ENCODE measurements at regions not wholly inside any gene's neighbourhood (a gene's known extent, or its start where the extent isn't known, plus 50 kb on each side); places are given as distances from the start of the nearest gene placed in this dataset.

DNA sequence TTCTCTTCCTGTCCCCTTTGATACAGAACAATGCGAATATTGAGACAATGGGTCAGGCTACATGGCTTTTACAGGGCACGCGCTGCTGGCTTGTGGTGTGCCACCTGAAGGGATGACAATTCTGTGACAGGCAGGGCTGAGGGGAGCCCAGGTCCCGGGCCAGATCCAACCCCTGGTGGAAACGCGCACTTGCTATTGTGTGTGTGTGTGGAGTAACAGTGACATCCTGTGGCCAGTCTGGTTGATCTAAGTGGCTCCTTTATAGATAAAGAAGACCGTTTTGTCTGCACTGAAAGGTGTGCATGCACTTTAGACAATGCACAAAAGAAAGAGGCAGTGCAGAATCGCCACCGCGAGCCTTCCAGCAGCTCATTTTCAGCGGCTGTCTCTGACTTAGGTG is 273.6 kb downstream of the HRH4 start:
- 69 to 77% methylated on average over 11 of the region's 11 CpGs for WGBS, 2 donors
- no peaks in the 10 kb centered on the region for H3K9me3 ChIP-seq
- ATAC-seq (ENCODE audit: low FRiP score in 2 of 2): peak in 1 of 2 donors; percentile 59
- no peaks in the 10 kb centered on the region for H3K4me1 ChIP-seq
- TF ChIP-seq POLR2AphosphoS5 (IDR thresholded peaks at IDR 0.05) (no peak), POLR2A (IDR thresholded peaks at IDR 0.05) (no peak), EP300 (IDR thresholded peaks at IDR 0.05) (no peak)
- TF ChIP-seq, protein P1, sequence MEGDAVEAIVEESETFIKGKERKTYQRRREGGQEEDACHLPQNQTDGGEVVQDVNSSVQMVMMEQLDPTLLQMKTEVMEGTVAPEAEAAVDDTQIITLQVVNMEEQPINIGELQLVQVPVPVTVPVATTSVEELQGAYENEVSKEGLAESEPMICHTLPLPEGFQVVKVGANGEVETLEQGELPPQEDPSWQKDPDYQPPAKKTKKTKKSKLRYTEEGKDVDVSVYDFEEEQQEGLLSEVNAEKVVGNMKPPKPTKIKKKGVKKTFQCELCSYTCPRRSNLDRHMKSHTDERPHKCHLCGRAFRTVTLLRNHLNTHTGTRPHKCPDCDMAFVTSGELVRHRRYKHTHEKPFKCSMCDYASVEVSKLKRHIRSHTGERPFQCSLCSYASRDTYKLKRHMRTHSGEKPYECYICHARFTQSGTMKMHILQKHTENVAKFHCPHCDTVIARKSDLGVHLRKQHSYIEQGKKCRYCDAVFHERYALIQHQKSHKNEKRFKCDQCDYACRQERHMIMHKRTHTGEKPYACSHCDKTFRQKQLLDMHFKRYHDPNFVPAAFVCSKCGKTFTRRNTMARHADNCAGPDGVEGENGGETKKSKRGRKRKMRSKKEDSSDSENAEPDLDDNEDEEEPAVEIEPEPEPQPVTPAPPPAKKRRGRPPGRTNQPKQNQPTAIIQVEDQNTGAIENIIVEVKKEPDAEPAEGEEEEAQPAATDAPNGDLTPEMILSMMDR (IDR thresholded peaks at IDR 0.05): no peak
- DNase-seq: no peak
- no peaks in the 10 kb centered on the region for H3K27me3 ChIP-seq
- H3K27ac ChIP-seq: no peak overlapping the region
- no peak overlapping the region for H3K4me3 ChIP-seq
- H3K36me3 ChIP-seq: no peaks in the 10 kb centered on the region

DNA sequence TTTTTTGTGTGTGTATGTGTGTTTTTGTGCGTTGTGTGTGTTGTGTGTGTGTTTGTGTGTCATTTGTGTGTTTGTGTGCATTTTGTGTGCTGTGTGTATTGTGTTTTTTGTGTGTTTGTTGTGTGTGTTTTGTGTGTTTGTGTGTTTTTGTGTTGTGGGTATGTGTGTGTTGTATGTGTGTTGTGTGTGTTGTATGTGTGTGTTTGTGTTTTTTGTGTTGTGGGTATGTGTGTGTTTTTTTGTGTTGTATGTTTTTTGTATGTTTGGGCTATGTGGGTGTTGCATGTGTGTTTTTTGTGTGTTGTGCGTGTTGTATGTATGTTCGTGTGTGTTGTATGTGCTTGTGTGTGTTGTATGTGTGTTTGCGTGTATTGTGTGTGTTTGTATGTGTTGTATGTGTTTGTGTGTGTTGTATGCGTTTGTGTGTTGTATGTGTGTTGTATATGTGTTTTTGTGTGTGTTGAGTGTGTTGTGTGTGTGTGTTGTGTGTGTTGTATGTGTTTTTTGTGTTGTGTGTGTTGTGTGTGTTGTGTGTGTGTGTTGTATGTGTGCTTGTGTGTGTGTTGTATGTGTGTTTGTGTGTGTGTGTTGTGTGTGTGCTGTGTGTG is 275.3 kb downstream of the HRH4 start:
- no peaks in the 10 kb centered on the region for H3K36me3 ChIP-seq
- no peak for TF ChIP-seq EP300 (IDR thresholded peaks at IDR 0.05)
- TF ChIP-seq POLR2A (IDR thresholded peaks at IDR 0.05): no peak
- no peak for TF ChIP-seq POLR2AphosphoS5 (IDR thresholded peaks at IDR 0.05)
- TF ChIP-seq, protein P1 (IDR thresholded peaks at IDR 0.05): no peak
- WGBS, 2 donors: 95 to 96% methylated on average over 5 of the region's 5 CpGs
- no peaks in the 10 kb centered on the region for H3K9me3 ChIP-seq
- H3K4me3 ChIP-seq: no peak overlapping the region
- ATAC-seq (ENCODE audit: low FRiP score in 2 of 2) (no peak), DNase-seq (no peak)
- no peaks in the 10 kb centered on the region for H3K27me3 ChIP-seq
- H3K27ac ChIP-seq: no peak overlapping the region
- no peaks in the 10 kb centered on the region for H3K4me1 ChIP-seq

DNA sequence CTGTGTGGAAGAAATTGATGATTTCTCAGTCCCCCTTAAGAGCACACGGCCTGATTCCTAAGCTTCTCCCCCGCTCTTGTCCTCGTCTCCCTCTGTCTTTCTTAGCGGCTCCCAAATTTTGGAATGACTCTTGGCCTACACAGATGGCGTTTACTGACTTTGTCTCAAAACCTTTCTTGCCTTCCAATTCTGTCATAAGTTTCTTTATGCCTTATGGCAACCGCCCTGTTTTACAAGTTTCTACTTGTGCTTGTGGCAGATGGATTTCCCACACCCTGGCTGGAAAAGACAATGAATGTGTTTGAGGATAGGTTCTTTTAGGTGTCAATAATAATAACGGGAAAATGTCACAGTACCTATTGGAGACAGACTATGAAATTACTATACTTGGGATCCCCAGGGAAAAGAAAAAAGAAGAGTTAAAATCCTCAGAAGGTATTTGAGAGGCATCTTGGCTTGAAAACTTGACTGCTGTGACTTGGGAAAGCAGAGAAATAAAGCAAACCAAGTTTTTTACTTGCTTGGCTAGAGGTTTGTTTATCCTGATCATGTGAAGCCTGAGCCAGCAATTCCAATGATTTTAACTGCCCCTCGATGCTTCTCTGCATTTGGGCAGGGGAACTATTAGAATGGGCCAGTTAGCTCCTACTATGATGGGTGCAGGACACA is 276.4 kb downstream of the HRH4 start:
- Histone ChIP-seq H3K9me3 (no peaks in the 10 kb centered on the region), H3K4me1 (no peaks in the 10 kb centered on the region), H3K27me3 (no peaks in the 10 kb centered on the region), H3K36me3 (no peaks in the 10 kb centered on the region), H3K27ac (no peak overlapping the region), H3K4me3 (no peak overlapping the region)
- WGBS, 2 donors: 78 to 83% methylated on average over 8 of the region's 8 CpGs
- no peak for TF ChIP-seq POLR2AphosphoS5 (IDR thresholded peaks at IDR 0.05)
- TF ChIP-seq EP300 (IDR thresholded peaks at IDR 0.05): no peak
- TF ChIP-seq, protein P1 (IDR thresholded peaks at IDR 0.05): no peak
- TF ChIP-seq POLR2A (IDR thresholded peaks at IDR 0.05): no peak
- ATAC-seq (ENCODE audit: low FRiP score in 2 of 2) (no peak), DNase-seq (no peak)

DNA sequence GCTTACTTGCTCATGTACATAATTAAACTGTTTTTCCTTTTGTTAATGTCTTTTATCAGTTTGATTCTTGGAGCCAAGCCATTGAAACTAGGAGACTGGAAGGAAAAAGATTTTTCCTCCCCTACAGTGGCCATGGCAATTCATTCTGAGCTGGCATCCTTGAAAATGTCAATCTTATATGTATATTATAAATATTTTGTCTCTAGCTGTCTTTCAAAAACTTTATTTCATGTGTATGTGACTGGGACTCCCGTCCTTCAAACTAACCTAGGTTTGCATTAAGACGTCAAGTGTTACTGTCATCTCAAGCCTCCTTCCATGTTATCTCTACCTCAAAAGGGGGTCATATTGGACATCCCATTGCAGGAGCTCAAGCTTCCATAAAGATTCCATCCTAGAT is 280.4 kb downstream of the HRH4 start:
- no peak for ATAC-seq (ENCODE audit: low FRiP score in 2 of 2)
- 83 to 92% methylated on average over 2 of the region's 2 CpGs for WGBS, 2 donors
- Histone ChIP-seq H3K27me3 (no peaks in the 10 kb centered on the region), H3K36me3 (no peaks in the 10 kb centered on the region), H3K4me3 (no peak overlapping the region), H3K4me1 (no peaks in the 10 kb centered on the region), H3K9me3 (no peaks in the 10 kb centered on the region), H3K27ac (no peak overlapping the region)
- no peak for DNase-seq
- TF ChIP-seq, protein P1 (IDR thresholded peaks at IDR 0.05): no peak
- TF ChIP-seq EP300 (IDR thresholded peaks at IDR 0.05): no peak
- TF ChIP-seq POLR2AphosphoS5 (IDR thresholded peaks at IDR 0.05): no peak
- TF ChIP-seq POLR2A (IDR thresholded peaks at IDR 0.05): no peak

DNA sequence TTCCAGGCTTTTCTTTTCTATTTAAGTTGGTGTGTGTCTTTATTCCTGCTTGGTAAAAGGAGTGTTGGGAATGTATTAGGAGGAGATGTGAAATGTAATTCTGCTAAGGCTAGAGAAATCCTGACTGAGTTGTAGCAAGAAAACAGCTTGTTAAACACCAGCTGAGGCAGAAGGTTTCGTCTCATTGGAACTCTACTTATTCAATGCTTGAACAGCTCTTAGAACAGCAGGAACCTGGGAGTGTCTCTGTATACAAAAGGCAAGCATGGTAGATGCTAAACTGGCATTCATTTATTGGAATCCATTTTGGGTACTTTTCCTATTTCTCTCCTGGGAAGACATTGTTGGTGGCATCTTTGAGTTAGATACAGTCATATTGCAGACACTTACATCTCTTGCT is 280.9 kb downstream of the HRH4 start:
- no peak for ATAC-seq (ENCODE audit: low FRiP score in 2 of 2)
- WGBS, 2 donors: 85 to 89% methylated on average over 1 of the region's 1 CpG
- H3K9me3 ChIP-seq: no peaks in the 10 kb centered on the region
- TF ChIP-seq POLR2A (IDR thresholded peaks at IDR 0.05): no peak
- TF ChIP-seq EP300 (IDR thresholded peaks at IDR 0.05): no peak
- TF ChIP-seq, protein P1 (IDR thresholded peaks at IDR 0.05): no peak
- no peak for TF ChIP-seq POLR2AphosphoS5 (IDR thresholded peaks at IDR 0.05)
- DNase-seq: no peak
- H3K27me3 ChIP-seq: no peaks in the 10 kb centered on the region
- H3K4me1 ChIP-seq: no peaks in the 10 kb centered on the region
- no peak overlapping the region for H3K27ac ChIP-seq
- no peaks in the 10 kb centered on the region for H3K36me3 ChIP-seq
- H3K4me3 ChIP-seq: no peak overlapping the region
